Nephron (organoid): ENCODE measurements at regions not wholly inside any gene's neighbourhood (a gene's known extent, or its start where the extent isn't known, plus 50 kb on each side); places are given as distances from the start of the nearest gene placed in this dataset.

Experiments used
- H3K27ac Mint-ChIP-seq, 3 experiments: 2 replicates each; pipeline ENCODE4 v1.8.0; 2020; ENCODE audit warnings: mixed read lengths in 3 of 3, mild to moderate bottlenecking in 2 of 3, moderate library complexity in 1 of 3
- H3K27me3 Mint-ChIP-seq: 2 replicates; pipeline ENCODE4 v1.8.0; 2021; ENCODE audit warnings: low read depth, mild to moderate bottlenecking, moderate library complexity, mixed read lengths
- H3K36me3 Mint-ChIP-seq: 2 replicates; pipeline ENCODE4 v1.8.0; 2020; ENCODE audit warnings: low read depth, mixed read lengths
- H3K4me1 Mint-ChIP-seq: 2 replicates; pipeline ENCODE4 v1.8.0; 2020; ENCODE audit warnings: mixed read lengths
- H3K4me3 Mint-ChIP-seq, 3 experiments: 2 replicates each; pipeline ENCODE4 v1.8.0; 2020; ENCODE audit warnings: mild to moderate bottlenecking in 3 of 3, mixed read lengths in 3 of 3, moderate library complexity in 2 of 3
- H3K9me3 Mint-ChIP-seq: 2 replicates; pipeline ENCODE4 v1.8.0; 2020; ENCODE audit warnings: mixed read lengths
- TF ChIP-seq, protein P1 (sequence below), 3 experiments: fragments of 200-600 bp; sonication (generic); IDR thresholded peaks; one replicate each; pipeline ENCODE4 v1.5.0; 2021; ENCODE audit warnings: antibody characterized with exemption in 3 of 3; ENCODE audit not compliant: unreplicated experiment in 3 of 3

DNA sequence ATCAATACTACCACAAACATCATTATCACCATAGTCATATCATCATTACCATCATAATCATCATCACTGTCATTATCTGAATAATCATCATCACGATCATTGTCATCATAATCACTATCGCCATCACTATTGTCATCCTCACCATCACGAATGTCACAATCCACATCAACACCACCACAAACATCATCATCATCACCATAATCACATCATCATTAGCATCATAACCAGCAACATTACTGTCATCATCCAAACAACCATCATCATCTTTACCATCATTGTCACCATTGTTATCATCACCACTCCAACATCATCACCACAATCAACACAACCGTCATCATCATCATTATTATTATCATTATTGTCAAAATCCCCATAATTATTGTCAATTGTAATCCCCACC is 61.2 kb downstream of the MBD3L1 start:
- H3K27me3 Mint-ChIP-seq = no peaks in the 10 kb centered on the region
- no peak overlapping the region for H3K4me3 Mint-ChIP-seq
- no peaks in the 10 kb centered on the region for H3K36me3 Mint-ChIP-seq
- H3K4me1 Mint-ChIP-seq = no peaks in the 10 kb centered on the region
- H3K27ac Mint-ChIP-seq = no peak overlapping the region
- TF ChIP-seq, protein P1, sequence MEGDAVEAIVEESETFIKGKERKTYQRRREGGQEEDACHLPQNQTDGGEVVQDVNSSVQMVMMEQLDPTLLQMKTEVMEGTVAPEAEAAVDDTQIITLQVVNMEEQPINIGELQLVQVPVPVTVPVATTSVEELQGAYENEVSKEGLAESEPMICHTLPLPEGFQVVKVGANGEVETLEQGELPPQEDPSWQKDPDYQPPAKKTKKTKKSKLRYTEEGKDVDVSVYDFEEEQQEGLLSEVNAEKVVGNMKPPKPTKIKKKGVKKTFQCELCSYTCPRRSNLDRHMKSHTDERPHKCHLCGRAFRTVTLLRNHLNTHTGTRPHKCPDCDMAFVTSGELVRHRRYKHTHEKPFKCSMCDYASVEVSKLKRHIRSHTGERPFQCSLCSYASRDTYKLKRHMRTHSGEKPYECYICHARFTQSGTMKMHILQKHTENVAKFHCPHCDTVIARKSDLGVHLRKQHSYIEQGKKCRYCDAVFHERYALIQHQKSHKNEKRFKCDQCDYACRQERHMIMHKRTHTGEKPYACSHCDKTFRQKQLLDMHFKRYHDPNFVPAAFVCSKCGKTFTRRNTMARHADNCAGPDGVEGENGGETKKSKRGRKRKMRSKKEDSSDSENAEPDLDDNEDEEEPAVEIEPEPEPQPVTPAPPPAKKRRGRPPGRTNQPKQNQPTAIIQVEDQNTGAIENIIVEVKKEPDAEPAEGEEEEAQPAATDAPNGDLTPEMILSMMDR (IDR thresholded peaks at IDR 0.05; ENCODE audit: unreplicated experiment in 3 of 3) = no peak
- peaks cover 3% of the 10 kb centered on the region for H3K9me3 Mint-ChIP-seq

DNA sequence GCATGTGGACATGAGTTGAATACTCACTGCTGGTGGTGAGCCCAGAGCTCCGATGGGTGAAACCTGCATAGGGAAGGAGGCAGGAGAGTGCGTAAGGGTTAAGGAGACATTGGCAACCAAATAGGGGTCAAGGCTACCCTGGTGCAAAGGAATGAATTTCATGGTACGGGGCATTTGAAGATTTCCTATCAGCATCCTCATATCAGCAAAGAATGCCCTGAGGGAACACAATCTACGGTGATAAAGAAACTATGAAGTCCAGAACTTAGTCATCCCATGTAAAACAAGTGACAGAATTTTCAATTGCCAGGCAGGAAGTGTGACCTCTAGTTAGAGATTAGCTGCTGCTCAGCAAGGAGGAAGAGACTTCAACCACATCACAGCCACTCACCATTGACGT is 64.9 kb downstream of the MBD3L1 start:
- no peaks in the 10 kb centered on the region for H3K4me1 Mint-ChIP-seq
- H3K27me3 Mint-ChIP-seq = no peaks in the 10 kb centered on the region
- no peak overlapping the region for H3K27ac Mint-ChIP-seq
- TF ChIP-seq, protein P1 (IDR thresholded peaks at IDR 0.05; ENCODE audit: unreplicated experiment in 3 of 3) = no peak
- peaks cover 5% of the 10 kb centered on the region for H3K9me3 Mint-ChIP-seq
- H3K36me3 Mint-ChIP-seq = no peaks in the 10 kb centered on the region
- no peak overlapping the region for H3K4me3 Mint-ChIP-seq

DNA sequence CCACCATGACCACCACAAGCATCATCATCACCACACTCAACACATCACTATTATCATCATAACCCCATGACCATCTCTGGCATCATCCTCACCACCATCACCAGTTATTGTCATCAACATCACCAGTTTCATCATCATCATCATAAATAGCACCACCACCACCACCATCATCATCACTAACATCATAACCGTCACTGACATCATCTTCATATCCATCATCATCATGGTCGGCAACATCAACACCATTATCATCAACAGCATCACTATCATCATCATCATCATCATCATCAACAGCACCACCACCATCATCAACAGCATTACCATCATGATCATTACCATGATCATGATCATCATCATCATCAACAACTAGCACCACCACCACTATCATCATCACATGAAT is 67.2 kb downstream of the MBD3L1 start:
- no peaks in the 10 kb centered on the region for H3K27me3 Mint-ChIP-seq
- peaks cover 5% of the 10 kb centered on the region for H3K9me3 Mint-ChIP-seq
- TF ChIP-seq, protein P1 (IDR thresholded peaks at IDR 0.05; ENCODE audit: unreplicated experiment in 3 of 3) = no peak
- no peaks in the 10 kb centered on the region for H3K36me3 Mint-ChIP-seq
- no peaks in the 10 kb centered on the region for H3K4me1 Mint-ChIP-seq
- no peak overlapping the region for H3K4me3 Mint-ChIP-seq
- no peak overlapping the region for H3K27ac Mint-ChIP-seq

GRCh38 chr19:8900421-8900820 is 68.2 kb downstream of the MBD3L1 start:
- no peaks in the 10 kb centered on the region for H3K27me3 Mint-ChIP-seq
- no peaks in the 10 kb centered on the region for H3K4me1 Mint-ChIP-seq

GRCh38 chr19:8902520-8902919 is 70.3 kb downstream of the MBD3L1 start:
- no peak overlapping the region for H3K4me3 Mint-ChIP-seq
- H3K9me3 Mint-ChIP-seq = peaks cover 9% of the 10 kb centered on the region
- no peaks in the 10 kb centered on the region for H3K36me3 Mint-ChIP-seq
- no peaks in the 10 kb centered on the region for H3K27me3 Mint-ChIP-seq
- TF ChIP-seq, protein P1 (IDR thresholded peaks at IDR 0.05; ENCODE audit: unreplicated experiment in 3 of 3) = no peak
- H3K27ac Mint-ChIP-seq = no peak overlapping the region
- H3K4me1 Mint-ChIP-seq = no peaks in the 10 kb centered on the region

More at GRCh38 chr19:8900421-8900820, 68.2 kb downstream of the MBD3L1 start:
- H3K27ac Mint-ChIP-seq = no peak overlapping the region
- TF ChIP-seq, protein P1 (IDR thresholded peaks at IDR 0.05; ENCODE audit: unreplicated experiment in 3 of 3) = no peak
- peaks cover 5% of the 10 kb centered on the region for H3K9me3 Mint-ChIP-seq
- no peaks in the 10 kb centered on the region for H3K36me3 Mint-ChIP-seq
- H3K4me3 Mint-ChIP-seq = no peak overlapping the region

DNA sequence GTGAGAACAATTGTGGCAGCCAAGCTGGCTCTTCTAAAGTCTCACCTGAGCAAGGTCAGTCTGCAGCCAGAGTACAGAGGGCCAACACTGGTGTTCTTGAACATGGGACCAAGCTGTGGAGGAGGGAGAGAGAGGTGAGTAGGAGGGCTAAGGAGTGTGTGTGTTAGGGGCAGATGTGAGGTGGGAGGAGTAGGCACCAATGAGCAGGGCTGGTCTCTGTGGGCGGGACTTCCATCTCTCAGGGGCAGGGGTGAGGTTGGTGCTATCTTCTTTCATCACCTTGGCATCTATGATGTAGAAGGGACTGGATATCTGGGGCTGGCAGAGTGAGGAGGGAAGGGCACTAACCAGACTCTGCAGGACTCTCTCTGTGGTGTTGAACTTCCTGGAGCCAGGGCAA is 72.4 kb downstream of the MBD3L1 start:
- H3K27ac Mint-ChIP-seq = no peak overlapping the region
- no peaks in the 10 kb centered on the region for H3K36me3 Mint-ChIP-seq
- TF ChIP-seq, protein P1 (IDR thresholded peaks at IDR 0.05; ENCODE audit: unreplicated experiment in 3 of 3) = no peak
- no peak overlapping the region for H3K4me3 Mint-ChIP-seq
- no peaks in the 10 kb centered on the region for H3K27me3 Mint-ChIP-seq
- H3K4me1 Mint-ChIP-seq = no peaks in the 10 kb centered on the region
- H3K9me3 Mint-ChIP-seq = peaks cover 17% of the 10 kb centered on the region
